Nephron progenitor cell (in vitro differentiated cells): ENCODE measurements at regions not wholly inside any gene's neighbourhood (a gene's known extent, or its start where the extent isn't known, plus 50 kb on each side); places are given as distances from the start of the nearest gene placed in this dataset.

Experiments
- DNase-seq: peaks from one replicate; pipeline ENCODE4 v3.0.0; 2021
- H3K27ac Mint-ChIP-seq: 2 replicates; pipeline ENCODE4 v1.8.0; 2021; ENCODE audit warnings: mild to moderate bottlenecking, moderate library complexity, mixed read lengths
- H3K27me3 Mint-ChIP-seq: 2 replicates; pipeline ENCODE4 v1.8.0; 2021; ENCODE audit warnings: mild to moderate bottlenecking, low read depth, mixed read lengths; ENCODE audit not compliant: poor library complexity
- H3K36me3 Mint-ChIP-seq: 2 replicates; pipeline ENCODE4 v1.8.0; 2021; ENCODE audit warnings: low read depth, mixed read lengths
- H3K4me1 Mint-ChIP-seq: 2 replicates; pipeline ENCODE4 v1.8.0; 2021; ENCODE audit warnings: mixed read lengths
- H3K4me3 Mint-ChIP-seq: 2 replicates; pipeline ENCODE4 v1.8.0; 2021; ENCODE audit warnings: mild to moderate bottlenecking, moderate library complexity, mixed read lengths
- H3K9me3 Mint-ChIP-seq: 2 replicates; pipeline ENCODE4 v1.8.0; 2021; ENCODE audit warnings: mild to moderate bottlenecking, moderate library complexity, mixed read lengths
- TF ChIP-seq, protein P1 (sequence below): fragments of 200-600 bp; sonication (generic); IDR thresholded peaks from 2 replicates; pipeline ENCODE4 v1.5.0; 2021; ENCODE audit warnings: antibody characterized with exemption

DNA sequence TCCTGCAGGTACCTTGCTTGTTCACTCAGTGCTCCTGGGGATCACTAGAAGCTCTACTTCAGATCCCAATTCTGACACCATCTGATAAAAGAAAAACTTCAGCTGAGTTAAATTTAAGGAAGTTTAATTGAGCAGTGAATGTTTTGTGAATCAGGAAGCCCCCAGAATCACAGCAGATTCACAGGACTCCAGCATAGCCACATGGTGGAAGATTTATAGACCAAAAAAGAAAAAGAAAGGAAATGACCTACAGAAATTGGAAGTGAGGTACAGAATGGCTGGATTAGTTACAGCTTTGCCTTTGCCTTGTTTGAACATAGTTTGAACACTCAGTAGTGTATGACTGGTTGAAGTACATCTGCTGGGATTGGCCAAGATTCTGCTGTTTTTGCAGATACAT, 182.7 kb upstream of the SCN7A start:
- H3K27ac Mint-ChIP-seq: no peak overlapping the region
- H3K9me3 Mint-ChIP-seq: peaks cover 4% of the 10 kb centered on the region
- no peak for DNase-seq
- H3K27me3 Mint-ChIP-seq: peaks cover 3% of the 10 kb centered on the region
- H3K36me3 Mint-ChIP-seq: no peaks in the 10 kb centered on the region
- TF ChIP-seq, protein P1, sequence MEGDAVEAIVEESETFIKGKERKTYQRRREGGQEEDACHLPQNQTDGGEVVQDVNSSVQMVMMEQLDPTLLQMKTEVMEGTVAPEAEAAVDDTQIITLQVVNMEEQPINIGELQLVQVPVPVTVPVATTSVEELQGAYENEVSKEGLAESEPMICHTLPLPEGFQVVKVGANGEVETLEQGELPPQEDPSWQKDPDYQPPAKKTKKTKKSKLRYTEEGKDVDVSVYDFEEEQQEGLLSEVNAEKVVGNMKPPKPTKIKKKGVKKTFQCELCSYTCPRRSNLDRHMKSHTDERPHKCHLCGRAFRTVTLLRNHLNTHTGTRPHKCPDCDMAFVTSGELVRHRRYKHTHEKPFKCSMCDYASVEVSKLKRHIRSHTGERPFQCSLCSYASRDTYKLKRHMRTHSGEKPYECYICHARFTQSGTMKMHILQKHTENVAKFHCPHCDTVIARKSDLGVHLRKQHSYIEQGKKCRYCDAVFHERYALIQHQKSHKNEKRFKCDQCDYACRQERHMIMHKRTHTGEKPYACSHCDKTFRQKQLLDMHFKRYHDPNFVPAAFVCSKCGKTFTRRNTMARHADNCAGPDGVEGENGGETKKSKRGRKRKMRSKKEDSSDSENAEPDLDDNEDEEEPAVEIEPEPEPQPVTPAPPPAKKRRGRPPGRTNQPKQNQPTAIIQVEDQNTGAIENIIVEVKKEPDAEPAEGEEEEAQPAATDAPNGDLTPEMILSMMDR: no peak
- no peak overlapping the region for H3K4me3 Mint-ChIP-seq
- no peaks in the 10 kb centered on the region for H3K4me1 Mint-ChIP-seq

DNA sequence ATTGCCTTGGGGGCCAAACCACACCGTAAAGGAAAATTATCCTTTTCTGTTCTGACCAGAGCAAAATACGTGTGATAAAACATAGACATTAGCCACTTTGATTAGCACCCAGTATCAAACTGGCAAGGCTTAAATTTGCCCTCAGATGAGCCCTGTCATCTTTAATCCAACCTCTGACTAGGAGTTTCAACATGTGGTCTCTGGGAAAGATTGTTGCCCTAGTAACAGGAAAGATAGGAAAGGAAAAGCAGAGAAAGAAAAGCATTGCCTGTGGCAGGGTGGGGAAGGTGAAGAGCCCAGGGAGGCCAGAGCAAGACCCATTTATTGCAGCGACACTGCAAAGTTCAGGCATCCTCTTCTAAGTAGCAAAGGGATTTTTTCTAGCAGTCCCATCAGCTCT, 181.5 kb upstream of the SCN7A start:
- H3K4me1 Mint-ChIP-seq: no peaks in the 10 kb centered on the region
- TF ChIP-seq, protein P1: no peak
- H3K27ac Mint-ChIP-seq: no peak overlapping the region
- no peak overlapping the region for H3K4me3 Mint-ChIP-seq
- no peaks in the 10 kb centered on the region for H3K36me3 Mint-ChIP-seq
- peaks cover 4% of the 10 kb centered on the region for H3K9me3 Mint-ChIP-seq
- no peaks in the 10 kb centered on the region for H3K27me3 Mint-ChIP-seq
- DNase-seq: no peak

DNA sequence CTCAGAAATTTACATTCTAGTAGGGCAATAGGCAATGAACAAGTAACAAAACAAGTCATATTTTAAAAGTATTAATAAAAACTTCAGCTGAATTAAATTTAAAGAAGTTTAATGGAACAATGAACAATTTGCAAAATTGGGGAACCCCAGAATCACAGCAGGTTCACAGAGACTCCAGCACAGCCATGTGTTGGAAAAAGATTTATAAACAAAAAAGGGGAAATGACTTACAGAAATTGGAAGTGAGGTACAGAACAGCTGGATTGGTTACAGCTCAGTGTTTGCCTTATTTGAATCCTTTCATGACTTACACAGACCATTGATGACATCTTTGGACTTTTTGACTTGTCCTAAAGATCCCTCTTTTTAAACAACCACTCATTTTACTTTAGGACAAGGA, 179.9 kb upstream of the SCN7A start:
- no peak for DNase-seq
- Mint-ChIP-seq H3K9me3 (no peaks in the 10 kb centered on the region), H3K27me3 (no peaks in the 10 kb centered on the region), H3K27ac (no peak overlapping the region), H3K4me1 (no peaks in the 10 kb centered on the region), H3K36me3 (no peaks in the 10 kb centered on the region), H3K4me3 (no peak overlapping the region)
- TF ChIP-seq, protein P1: no peak

GRCh38 chr2:166671801-166672200, 177.8 kb upstream of the SCN7A start:
- no peak overlapping the region for H3K4me3 Mint-ChIP-seq
- DNase-seq: no peak
- no peaks in the 10 kb centered on the region for H3K4me1 Mint-ChIP-seq
- H3K27ac Mint-ChIP-seq: no peak overlapping the region
- H3K36me3 Mint-ChIP-seq: no peaks in the 10 kb centered on the region
- TF ChIP-seq, protein P1: no peak
- H3K9me3 Mint-ChIP-seq: no peaks in the 10 kb centered on the region
- no peaks in the 10 kb centered on the region for H3K27me3 Mint-ChIP-seq

GRCh38 chr2:166671235-166671634, 177.2 kb upstream of the SCN7A start:
- Mint-ChIP-seq H3K27me3 (peaks cover 3% of the 10 kb centered on the region), H3K4me3 (no peak overlapping the region), H3K36me3 (no peaks in the 10 kb centered on the region), H3K9me3 (no peaks in the 10 kb centered on the region), H3K27ac (no peak overlapping the region), H3K4me1 (no peaks in the 10 kb centered on the region)
- DNase-seq: no peak
- TF ChIP-seq, protein P1: no peak

DNA sequence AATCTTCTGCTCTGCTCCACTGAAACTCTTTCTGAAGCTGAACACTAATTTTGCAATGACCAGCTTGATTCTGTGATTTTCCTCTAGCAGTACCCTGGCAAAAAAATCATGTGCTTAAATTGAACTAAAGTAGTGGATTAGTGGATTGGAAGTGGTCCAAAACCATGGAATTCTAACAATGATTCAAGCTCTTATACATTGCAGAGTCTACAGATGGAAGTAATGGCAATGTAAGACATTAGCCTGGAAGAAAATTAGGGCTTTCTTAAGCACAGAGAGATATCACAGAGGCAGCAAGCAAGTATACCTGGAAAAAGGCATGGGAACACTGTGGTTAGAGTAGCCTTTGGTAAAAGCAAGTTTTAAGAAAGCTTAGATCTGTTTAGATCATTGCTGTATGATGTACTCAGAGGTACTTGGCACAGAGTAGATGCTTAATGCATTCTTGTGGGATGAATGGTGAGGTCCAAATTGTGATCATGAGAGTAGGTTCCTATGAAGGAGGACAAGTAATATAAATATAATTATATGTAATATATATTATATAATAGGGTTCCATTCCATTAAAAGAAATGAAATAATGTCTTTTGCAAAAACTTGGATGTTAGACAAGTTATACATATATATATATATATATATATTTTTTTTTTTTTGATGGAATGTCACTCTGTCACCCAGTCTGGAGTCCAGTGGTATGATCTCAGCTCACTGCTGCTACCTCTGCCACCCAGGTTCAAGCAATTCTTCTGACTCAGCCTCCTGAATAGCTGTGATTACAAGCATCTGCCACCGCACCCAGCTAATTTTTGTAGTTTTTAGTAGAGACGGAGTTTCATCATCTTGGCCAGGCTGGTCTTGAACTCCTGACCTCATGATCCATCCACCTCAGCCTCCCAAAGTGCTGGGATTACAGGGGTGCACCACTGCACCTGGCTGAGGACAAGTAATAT, 172.2 kb upstream of the SCN7A start:
- H3K4me3 Mint-ChIP-seq: no peak overlapping the region
- no peaks in the 10 kb centered on the region for H3K9me3 Mint-ChIP-seq
- peaks cover 7% of the 10 kb centered on the region for H3K27me3 Mint-ChIP-seq
- no peak for DNase-seq
- no peaks in the 10 kb centered on the region for H3K36me3 Mint-ChIP-seq
- H3K27ac Mint-ChIP-seq: no peak overlapping the region
- no peaks in the 10 kb centered on the region for H3K4me1 Mint-ChIP-seq
- TF ChIP-seq, protein P1: no peak
